Stimulated activated CD4-positive, alpha-beta T cell treated with anti-CD3 and anti-CD28 coated beads, Interleukin-15, amount 100 ng/mL, for 1 hour (primary cell): ENCODE measurements at regions not wholly inside any gene's neighbourhood (a gene's known extent, or its start where the extent isn't known, plus 50 kb on each side); places are given as distances from the start of the nearest gene placed in this dataset.

Experiments
- DNase-seq, 2 donors: peaks; one replicate each; pipeline ENCODE4 v3.0.0-alpha.2; 2020; ENCODE audit warnings: low read depth in 1 of 2, low spot score in 1 of 2

DNA sequence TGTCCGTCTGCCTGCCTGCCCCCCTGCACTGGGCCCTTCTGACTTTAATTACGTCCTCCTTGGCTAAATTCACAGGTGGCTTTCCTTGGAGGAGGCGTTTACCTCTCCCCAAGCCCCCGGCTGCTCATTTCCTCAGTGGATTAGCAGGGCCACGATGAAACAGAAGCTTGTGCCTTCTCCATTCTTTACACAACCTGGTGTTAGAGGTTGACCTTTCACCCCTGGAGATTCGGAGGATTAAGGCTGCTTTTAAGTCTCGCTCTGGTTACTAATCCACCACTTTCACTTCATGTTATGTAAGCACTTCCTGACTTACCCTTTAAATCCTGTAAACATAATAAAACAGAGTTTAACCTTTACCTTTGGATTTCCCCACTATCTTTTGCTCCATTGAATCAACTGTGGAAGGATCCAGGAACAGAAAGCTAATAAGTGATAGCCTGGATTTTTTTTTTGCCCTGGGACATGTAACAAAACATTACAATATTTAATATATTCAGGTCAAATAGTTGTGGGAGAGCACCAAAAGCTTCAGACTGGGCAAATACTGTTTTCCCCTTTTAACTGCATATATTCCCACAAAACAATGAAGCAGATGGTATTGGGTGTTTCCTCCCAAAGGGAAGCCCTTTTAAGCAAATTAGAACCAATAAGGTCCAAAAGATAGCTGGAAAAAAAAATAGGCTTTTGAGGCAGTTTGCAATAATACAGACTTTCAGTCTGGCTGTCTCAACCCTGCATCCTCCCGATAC lies 370.2 kb downstream of the EN1 start:
- DNase-seq = no peak

GRCh38 chr2:118475622-118476205 lies 371.7 kb downstream of the EN1 start:
- DNase-seq = no peak

- no peak for DNase-seq
These were observed 372.9 kb downstream of the EN1 start for GRCh38 chr2:118474541-118474920.

DNA sequence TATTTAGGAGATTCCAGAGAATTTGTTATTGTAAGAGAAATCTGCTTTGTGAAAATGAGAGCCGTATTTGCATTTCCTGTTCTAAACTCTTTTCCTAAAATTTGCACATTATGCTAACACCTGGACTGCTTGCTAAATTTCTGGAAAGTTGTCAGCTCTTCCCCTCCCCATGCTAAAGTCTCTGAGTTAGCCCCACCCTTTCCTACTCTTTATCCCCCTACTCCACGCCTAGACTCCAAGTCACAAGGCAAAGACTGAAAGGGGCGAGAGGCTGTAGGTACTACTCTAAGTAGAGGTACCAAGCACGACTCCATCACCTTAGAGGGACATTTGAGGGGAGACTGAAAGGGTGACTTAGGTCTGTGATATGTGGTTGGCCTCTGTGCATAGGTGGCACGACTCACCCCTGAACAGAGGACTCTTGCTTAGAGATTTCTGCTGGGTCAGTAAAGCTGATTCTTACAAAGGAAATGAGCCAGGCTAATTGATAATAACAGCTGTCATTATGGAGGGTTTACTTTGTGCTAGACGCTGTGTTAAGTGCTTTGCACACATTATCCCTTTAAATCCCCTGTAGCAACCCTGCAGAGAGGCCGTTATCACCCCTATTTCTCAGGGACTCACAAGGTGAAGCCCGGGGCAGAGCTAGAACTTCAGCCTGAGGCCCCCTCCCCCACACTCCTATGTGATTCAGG lies 373.5 kb downstream of the EN1 start:
- DNase-seq = no peak

GRCh38 chr2:118473241-118473640 lies 374.2 kb downstream of the EN1 start:
- no peak for DNase-seq

GRCh38 chr2:118470297-118470696 lies 377.2 kb downstream of the EN1 start:
- no peak for DNase-seq

GRCh38 chr2:118469103-118469502 lies 378.3 kb downstream of the EN1 start:
- no peak for DNase-seq

DNA sequence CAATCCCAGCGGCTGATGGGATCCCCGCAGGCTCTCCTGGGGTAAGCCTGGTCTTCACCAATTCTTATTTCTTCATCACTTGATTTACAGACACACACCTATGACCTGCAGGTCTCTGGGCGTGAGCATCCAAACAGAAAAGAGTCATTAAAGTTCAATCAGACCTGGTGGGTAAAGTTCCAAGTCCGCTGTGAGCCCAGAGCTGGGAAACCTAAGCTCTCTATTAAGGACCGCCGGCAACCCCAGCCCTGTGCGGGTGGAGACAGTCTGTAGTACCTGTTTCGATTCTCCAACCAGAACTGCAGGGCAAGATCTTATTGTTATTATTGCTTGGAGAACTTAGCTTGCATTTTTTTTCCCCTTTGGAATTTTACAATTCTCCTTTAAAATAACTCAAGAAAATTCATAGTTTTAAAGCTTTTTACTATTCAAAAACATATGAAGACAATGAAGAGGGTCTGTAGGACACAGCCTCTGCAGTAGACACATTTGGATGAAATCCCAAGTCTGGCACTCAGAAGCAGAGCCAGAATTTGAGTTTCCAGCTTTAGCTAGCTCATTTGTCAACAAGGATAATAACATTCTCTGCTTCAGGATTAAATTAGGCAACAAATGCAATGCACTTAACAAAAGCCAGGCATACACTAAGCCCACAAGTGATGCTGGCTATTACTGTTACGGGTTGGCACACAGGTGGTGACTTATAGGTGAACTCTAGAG lies 376.4 kb downstream of the INSIG2 start:
- DNase-seq = no peak

DNA sequence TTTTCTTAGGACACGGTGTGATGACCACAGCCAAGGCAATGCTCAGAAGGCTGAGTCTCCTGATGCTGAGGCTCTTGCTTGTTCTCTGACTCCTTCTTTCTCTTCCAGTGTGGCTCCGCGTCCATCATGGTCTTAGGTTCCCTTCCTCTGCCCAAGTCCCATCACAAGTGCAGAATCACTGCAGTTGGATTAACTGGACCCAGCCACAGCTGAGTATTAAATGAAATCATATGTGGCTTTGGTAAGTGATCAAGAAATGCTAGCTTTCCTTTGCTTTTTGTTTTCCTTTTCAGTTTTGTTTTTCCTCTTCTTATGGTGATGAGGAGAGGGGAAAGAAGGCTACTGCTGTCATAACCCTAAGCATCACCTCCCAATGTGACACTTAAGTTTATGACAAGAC lies 375.8 kb downstream of the INSIG2 start:
- no peak for DNase-seq

DNA sequence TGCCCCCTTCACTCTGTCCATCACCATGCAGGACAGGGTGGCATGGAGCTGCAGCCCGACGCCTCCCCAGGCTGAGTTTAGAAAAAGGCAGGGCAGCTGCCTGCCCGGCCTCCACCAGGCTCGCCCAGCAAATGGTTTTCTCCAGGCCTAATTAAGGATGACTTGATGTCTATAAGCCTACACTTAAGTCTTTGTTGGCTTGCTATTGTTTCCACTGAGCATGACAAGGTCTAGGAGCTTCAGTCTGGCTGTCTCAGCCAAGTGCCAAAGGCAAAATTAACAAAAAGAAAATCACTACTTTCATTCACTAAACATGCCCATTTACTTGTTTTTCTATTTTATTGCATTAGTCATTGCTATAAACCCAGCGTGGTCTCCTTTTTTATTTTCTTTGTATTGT lies 372.2 kb downstream of the INSIG2 start:
- no peak for DNase-seq

DNA sequence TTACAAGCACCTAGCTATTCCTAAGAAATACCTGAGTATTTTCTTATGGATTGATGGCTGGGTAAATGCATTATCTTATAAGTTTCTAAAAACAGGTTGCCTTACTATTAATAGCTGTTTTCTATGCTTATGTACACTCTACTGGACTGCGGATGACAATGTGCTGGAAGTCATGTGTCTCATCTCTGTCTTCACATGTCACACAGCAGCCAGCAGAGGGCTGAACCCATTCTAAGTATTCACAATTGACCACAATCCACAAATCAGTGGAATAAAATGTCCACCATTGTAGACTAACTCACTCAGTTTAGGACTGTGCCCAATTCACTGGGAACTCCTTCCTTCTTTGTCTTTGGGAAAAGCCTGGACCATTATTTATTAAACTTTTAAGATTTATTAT lies 371.2 kb downstream of the INSIG2 start:
- DNase-seq = no peak

DNA sequence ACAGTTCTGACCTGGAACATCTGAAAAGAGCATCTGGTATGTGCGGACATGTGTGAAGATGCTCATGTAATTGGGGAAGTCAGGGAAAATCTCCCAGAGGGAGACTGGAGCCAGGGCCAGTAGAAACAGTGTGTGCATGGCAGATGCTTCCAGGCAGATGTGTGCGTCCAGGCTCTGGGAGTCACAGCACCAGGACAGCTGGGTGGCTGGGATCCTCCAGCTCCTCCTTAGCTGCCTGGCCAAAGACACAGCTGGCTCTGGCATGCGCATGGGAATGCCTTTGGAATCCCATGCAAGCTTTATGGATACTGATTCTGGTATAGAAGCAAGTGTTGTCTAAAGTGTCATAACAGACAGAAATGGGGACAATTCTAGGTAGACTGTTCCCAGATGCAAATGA lies 369.7 kb downstream of the INSIG2 start:
- DNase-seq = no peak

DNA sequence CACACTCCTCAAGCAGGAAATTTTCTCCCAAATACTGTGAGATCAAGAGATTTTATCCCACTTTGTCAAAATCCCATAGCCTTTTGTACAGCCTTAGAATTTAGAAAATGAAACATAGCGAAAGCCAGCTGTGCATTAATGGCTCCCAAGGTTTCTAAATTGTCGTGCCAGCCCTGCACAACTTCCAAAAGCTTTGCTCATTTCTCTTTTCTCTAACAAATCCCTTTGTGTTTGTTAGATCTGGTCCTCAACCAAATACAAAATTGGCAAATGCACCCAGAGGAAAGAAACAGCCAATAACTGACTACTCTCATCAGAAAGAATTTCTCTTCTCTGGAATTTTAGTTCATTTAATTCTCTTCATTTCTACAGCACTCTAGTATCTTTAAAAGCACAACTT lies 361.1 kb downstream of the INSIG2 start:
- DNase-seq = no peak

GRCh38 chr2:118443596-118443995 lies 355.3 kb downstream of the INSIG2 start:
- no peak for DNase-seq

GRCh38 chr2:118442996-118443553 lies 354.8 kb downstream of the INSIG2 start:
- no peak for DNase-seq

DNA sequence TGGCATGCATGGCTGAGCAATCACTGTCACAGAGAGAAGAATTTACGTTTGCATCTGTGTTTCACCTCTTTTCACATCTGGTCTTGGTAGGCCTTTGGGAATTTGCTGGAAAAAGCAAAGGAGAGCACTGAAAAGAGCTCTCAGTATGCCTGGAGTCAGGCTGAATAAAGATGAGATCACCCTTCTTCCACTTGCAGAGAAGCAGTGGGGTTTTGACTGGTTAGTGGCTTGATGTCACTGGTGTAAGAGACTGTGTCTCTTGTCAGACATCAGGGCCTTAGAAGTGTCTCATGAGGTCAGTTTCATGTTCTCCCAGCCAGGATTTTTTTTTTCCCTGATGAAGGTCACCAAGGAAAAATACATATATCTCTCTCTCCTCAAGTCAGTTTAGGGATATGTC lies 353.8 kb downstream of the INSIG2 start:
- DNase-seq = no peak

GRCh38 chr2:118440404-118441098 lies 352.3 kb downstream of the INSIG2 start:
- DNase-seq = no peak

GRCh38 chr2:118437501-118437900 lies 349.2 kb downstream of the INSIG2 start:
- no peak for DNase-seq

DNA sequence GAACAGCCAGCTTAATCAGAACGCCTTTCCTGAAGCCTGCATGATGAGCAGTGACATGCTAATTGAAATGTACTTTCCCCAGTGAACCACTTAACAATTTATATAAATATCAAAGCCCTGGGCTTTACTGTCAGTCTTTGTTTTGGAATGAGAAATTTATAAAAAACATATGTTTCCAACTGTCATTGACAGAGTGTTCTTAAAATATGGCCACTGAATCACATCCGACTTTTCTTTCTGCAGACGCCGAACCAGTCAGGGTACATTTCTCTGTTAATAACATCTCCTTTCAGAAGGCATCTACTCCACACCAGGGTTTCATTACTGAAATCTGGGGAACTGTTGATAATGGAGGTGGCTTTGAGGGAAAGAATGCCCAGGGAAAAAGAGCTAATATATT lies 343.7 kb downstream of the INSIG2 start:
- no peak for DNase-seq

GRCh38 chr2:118431586-118431985 lies 343.3 kb downstream of the INSIG2 start:
- DNase-seq = no peak

GRCh38 chr2:118431165-118431517 lies 342.9 kb downstream of the INSIG2 start:
- DNase-seq = no peak
